SHP77 (cell line): ENCODE measurements at regions not wholly inside any gene's neighbourhood (a gene's known extent, or its start where the extent isn't known, plus 50 kb on each side); places are given as distances from the start of the nearest gene placed in this dataset.
A peak's percentile ranks its signal among the peaks of the same experiment; 100 is the strongest.

Experiments used
- DNase-seq, 2 experiments: peaks; one replicate each; lab custom pipeline; 2025; lab: John Stamatoyannopoulos, UW

DNA sequence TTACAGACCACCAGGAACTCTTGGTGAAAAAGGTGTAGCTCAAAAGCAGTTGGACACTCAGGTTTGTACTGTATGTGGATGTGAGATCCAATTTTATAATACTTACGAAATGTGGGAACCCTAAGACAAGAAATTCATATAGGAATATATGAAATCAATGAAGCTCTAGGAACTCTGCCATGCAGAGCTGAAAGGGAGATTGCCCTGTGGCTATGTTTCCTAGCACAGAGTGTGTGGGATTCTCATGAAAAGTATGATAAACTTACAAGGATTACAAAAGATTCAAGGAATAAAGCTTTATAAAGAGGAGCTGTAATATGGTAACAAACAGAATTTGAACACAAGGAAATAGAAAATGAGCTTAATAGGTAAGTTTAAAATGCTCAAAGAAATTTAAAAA is 205.7 kb upstream of the FAM83B start:
- DNase-seq = no peak

DNA sequence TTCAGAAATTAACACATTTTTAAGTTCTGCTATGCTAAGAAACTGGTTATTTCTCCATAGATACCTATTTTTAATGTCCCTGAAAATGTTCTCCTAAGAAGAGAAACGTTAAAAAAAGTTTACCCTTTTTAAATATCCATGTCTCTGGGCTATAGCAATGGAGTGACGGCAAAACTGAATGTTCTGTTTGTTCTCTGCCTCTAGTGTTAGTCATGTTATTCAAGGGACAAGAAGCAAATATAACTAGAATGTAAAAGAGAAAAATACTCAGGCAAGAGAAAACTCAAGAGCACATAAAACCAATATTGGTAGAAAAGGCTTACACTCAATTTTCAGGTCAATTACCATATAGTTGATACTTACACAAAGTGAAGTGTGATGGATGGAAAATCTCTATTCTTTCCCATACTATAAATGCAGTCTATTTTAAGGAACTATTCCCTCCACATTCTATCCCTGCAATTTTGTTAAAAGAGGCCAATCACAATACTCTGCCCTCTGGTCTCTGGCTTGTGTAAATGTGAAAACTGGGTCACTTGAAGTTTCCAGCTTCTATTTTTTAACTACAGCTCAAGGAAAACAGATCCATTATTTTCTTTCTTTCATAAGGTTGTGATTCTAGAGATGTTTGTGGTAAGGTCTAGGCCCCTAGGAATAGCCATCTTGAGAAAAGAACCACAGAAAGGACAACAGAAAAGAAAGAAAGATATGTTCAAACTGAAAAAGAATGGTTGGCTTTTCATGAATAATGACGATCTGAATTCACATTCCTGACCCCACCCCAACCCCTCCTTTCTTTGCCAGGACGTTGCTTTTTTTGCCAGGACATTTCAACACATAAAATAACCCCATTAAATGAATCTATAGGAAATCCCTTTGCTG is 200.3 kb upstream of the FAM83B start:
- no peak for DNase-seq

DNA sequence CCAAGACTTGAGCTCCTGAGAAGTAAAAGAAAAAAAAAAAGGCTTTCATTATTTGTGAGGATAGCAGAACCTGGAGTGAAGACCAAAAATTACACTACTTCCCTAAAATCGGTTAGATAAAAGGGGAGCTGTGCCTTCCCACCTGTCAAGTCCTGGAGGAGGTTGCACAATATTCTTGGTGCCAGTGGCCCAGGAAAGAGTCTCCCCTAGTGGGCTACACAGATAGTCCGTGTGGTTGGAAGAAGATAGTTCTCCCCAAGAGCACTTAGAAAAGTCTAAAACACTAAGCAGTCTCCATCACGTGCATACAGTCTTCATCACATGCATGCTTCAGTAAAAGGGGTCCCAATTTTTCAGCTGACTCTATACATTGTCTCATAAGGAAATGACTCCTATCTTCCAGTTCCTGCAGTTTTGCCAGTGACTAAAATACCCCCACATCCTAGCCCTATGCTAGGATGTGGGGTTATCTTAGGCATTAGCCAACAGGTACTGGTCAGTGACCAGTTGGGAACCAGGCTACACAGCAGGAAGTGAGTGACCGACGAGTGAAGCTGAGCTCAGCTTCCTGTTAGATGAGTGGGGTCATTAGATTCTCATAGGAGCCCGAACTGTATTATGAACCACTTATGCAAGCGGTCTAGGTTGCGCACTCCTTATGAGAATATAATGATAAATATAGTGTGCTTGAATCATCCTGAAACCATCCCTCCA is 199.5 kb upstream of the FAM83B start:
- no peak for DNase-seq

DNA sequence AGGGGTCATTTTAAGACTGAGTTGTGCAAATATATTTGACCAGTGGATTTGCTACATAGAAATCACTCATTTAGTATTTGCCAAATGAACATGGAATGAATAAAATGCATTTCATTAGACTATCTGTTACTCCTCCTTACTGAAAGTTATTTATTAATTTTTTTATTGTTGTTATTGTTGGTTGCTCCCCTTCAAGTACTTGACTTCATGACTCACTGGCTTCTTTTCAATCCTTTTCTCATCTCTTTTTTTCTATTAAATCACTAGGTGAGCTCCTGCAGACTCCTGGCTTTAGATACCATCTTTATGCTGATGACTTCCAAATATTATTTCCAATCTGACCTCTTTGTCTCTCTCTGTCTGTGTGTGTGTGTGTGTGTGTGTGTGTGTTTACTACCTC is 192.2 kb upstream of the FAM83B start:
- DNase-seq = no peak

DNA sequence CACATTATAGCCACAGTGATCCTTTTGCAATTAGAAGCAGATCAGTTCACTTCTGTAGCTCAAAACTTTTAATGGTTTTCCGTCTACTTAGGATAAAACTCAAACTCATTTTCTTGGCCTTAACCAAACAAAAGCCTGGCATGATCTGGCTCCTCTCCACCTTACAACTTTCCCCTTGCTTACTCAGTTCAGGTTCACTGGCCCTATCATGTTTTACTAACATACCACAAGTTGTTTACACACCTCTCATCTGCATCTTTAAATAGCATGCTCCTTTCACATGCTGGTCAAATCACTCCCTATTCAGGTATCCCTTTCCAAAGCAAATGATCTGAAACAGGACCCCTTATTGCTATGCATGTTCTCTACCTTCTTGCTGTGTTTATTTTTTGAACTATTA is 191.4 kb upstream of the FAM83B start:
- DNase-seq = peak; percentile 5 to 7

DNA sequence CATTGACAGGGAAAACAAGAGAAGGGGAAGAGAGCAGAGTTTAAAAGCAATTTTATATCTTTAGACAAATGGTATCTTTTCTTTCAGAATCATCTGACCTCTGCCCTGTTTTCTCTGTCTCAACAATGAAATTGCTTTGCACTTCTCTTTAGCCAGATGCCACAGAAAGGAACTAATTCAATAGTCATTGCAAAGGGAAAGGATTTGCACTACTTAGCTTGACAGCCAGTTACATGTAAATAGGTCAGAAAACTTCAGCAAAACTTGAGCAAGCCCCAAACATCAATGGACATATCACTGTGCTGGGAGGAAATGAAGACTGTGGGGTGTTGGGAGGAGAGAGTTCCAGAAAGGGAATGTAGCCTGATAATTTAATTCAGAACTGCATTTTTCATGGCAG is 181.3 kb upstream of the FAM83B start:
- no peak for DNase-seq

DNA sequence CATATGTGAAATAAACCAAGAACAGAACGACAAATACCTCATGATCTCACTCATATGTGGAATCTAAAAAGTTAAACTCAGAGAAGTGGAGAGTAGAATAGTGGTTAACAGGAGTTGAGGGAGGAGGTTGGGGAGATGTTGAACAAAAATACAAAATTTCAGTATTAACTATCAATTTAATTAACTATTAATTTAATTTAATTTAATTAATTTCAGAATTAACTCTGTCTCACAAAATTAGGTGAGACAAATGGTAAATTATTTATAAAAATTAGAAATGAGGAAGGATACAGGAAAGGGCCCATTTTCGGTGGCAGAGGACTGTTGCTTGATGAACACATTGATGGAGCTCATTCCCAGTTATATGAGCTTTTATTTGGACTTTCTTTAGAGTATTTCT is 166.0 kb upstream of the FAM83B start:
- DNase-seq = no peak

DNA sequence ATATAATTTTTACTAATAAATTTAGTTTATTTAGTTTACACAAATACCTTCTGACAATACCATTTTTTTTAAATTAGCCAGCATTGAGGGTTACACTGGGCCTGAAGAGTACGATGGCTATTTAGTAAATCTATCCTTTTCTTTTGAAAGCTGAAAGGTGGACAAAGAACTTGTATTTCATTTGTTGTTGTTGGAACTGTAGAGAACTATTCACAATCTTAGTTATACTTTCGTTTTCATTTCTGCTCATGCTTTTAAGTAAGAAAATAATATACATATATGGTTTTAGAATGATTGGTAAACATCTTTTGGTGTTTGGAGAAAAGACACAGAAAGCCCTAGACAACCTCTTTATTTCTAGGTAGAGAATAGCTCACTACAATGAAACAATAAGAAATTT is 165.3 kb upstream of the FAM83B start:
- no peak for DNase-seq

DNA sequence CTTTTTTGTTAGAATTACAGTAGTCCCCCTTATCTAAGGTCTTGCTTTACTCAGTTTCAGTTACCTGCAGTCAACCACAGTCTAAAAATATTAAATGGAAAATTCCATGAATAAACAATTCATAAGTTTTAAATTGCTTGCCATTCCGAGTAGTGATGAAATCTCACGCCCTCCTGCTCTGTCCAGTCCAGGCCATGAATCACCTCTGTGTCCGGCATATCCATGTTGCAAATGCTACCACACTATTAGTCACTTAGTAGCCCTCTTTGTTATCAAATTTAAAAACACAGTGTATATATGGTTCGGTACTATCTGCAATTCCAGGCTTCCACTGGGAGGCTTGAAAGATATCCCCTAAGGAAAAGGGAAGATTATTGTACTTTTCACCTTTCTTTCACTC is 164.6 kb upstream of the FAM83B start:
- DNase-seq = no peak

DNA sequence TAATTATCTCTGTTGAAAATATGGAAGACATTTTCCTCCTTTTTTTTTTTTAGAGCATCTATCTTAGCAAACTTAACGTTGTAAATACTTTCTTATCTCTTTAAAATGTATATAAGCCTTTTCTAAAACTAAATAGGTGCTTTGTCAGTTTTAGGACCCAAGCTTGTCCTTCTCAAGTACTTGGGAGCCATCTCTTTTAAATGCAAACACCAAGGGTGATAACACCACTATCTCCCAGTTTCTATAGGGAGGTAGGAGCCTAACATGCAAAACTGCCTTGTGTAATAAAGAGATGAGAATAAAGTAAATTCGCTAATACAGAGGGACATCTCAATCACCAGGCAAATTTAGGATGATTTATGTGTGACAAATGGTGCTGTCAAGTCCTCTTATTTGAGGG is 157.0 kb upstream of the FAM83B start:
- DNase-seq = no peak

DNA sequence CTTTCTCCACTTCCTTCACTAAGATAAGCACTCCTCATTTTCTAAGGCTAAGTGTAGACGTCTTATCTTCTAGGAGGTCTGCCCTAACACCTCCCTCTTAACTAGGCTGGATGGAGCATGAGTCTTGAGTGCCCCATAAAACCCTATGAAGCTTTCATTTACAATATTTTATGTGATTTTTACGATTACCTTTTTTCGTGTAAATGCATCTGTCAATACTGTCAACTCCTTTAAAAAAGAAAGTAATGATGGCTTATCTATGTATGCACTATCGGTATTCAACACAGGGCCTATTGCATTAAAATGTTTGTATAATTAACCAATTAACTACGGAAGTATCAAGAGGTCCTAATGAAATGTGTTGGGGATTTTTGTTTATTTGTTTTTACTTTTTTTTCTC is 156.0 kb upstream of the FAM83B start:
- no peak for DNase-seq

DNA sequence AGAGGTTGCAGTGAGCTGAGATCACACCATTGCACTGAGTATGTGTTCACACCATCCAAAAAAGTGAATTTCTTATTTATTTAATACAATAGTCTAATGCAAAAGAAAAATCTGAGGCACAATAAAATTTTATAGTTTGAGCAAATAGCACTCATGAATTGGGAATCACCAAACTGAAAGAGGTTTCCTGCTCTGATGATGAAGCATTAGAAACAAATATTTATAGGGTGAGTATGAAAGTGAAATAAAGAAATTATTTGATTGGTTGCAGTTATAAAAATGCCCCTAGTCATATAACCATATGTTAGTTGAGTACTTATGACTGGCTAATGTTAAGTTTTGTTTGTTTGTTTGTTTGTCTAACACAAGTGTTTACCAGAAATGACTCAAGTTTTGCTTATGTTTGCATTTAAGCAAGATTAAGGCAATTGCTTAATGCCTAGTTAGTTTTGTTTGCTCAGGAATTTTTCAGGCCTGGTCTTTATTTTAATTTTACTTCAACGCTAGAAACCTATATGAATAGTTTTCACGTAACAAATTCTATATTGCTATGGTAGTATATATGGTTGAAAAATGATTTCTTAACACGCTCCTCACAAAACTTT is 151.5 kb upstream of the FAM83B start:
- DNase-seq = no peak

DNA sequence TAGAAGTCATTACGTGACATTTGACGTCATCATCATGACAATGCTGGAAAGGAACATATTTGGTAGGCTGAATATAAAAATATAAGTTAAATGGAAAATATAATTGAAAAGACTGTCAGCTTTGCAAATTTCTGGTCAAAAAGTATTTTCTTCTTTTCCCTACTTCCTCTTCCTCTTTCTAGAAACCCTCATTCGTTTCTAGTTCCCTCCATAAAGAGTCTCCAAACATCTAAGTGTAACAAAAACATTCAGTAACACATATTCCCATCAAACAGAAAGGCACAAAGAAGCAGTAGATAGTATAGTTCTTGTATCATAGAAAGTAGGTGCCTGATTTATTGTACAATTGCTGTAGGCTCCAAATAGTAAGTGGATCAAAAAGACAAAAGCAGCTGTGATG is 150.8 kb upstream of the FAM83B start:
- no peak for DNase-seq

DNA sequence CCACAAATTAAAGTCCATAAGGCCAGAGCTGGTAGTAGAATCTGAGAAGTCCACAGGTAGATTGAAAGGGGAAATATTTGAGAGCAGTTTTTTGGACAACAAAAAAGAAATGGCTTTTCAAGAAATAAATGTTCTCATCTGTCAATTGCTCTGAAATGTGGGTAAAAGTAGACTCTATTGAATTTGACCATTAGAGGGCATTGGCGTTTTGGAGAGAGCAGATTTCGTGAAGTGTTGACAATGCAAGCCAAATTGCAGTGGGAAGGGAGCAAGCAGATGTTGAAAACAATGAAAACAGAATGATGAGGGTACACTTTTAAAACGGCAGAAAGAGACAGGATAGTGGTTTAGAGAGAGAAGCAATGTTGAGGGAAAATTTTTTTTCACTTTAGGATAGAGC is 149.1 kb upstream of the FAM83B start:
- no peak for DNase-seq

DNA sequence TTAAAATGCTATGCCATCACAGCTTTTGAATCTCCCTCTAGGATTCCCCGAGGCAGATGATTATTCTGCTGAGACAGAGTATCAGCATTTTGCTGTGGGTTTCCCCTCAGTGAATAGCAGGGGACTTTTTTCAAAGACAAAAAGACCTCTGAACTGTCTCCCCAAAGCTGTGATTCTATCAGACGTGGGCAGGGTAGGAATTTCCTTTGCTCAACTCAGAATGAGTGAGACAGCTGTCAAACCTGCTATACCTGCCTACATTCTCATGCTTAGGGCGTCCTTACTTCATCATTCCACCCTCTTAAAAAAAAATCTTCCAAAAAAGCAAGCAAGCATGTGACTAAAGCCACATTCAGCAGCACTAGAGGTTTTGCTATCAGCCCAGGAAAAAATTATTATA is 147.6 kb upstream of the FAM83B start:
- DNase-seq = no peak

DNA sequence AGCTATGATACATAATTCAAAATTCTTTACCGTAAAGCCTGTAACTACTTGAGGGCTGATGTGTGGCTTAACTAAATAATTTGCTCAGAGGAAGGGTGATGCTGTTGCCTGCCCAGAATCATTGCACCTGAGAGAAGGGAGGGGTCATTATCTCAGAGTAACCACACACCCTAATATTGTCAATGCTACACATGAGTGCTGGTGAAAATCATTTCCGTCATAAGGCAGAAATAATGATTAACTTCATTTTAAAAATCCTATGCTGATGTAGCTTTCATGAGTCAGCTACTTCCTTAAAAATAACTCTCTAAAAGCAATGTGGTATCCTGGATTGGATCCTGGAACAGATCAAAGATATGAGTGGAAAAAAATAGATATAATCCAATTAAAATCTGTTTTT is 146.4 kb upstream of the FAM83B start:
- no peak for DNase-seq

DNA sequence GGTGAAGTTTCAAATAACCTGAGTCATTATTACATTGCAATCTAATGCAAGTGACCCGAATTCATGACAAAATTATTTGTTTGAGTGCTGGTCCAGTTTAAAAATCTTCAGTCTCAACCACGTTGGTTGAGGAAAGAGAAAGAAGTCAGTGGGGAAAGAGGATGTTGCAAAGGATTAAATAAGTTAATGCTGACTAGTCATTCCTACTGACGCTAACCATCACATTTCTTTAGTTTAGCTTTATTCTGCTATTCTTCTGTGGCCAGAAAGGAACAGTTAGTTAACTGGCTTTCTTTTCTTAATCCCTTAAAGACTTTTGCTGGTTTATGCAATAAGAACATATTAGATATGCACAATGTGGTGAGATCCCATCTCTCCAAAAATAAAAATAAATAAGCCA is 143.8 kb upstream of the FAM83B start:
- DNase-seq = no peak

DNA sequence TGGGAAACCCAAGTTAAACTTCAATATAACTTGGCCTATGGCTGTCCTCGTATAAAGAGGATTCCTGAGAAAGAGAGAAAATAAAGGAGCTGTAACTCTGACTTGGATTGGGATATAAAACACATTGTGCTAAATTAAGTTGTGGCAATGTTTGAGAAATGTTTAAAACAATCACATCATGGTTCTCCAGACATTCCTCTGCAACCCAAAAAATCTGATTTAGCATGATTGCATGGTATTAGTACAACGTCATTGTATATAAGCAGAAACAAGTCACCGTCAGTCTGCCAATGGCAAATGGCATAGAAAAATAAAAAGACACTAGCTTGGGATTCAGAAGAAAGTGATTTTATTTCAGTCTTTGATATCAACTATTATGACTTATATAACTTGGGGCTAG is 140.2 kb upstream of the FAM83B start:
- DNase-seq = no peak

DNA sequence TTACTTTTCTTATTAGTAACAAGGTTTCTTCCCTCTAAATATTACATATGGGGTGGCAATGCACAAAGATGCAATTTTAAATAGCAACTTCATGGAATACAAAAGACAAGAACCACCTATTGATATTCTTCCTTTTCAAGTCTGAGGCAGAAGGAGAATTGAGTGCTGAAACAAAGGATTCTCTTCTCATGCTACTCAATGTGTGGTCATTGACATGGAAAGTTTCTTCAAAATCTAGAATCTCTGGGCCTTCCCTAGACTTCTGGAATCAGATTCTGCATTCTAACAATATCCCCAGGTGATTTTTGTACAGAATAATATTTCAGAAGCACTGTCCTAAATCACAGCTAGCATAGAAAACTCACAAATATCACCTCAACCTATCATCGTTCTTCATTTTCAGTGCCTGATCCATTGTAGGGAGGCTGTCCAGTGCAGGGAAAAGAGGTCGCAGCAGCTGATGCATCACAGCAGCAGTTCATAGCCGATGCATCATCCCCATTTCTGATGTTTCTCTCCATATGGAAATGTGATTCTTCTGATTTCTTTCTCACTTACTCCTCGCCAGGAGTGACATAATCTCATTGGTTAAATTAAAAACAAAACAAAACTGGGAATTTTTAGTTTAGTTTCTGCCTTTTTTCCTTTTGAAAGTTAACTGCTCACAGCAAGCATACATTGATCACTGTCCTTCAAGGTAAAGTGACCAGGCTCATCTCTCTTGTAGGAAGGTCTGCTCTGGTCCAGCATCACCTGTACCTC is 139.5 kb upstream of the FAM83B start:
- no peak for DNase-seq

DNA sequence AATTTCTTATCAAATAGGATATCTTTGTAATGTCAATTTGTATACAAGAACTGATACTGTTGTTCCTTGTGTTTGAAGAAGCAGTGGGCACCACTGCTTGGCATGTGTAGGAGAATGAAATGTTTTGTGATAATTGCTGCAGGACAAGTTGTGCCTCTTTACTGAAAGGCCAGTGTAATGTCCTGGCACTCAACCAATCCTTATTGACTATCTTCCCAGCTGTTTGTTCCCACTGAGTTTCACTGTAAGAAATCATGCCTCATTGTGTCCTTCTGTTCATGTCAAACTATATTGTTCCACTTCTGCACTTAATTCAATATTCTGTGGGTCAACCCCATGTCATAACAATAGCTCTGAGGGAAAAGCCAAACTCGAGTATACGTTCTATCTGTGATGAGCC is 136.1 kb upstream of the FAM83B start:
- DNase-seq = no peak

DNA sequence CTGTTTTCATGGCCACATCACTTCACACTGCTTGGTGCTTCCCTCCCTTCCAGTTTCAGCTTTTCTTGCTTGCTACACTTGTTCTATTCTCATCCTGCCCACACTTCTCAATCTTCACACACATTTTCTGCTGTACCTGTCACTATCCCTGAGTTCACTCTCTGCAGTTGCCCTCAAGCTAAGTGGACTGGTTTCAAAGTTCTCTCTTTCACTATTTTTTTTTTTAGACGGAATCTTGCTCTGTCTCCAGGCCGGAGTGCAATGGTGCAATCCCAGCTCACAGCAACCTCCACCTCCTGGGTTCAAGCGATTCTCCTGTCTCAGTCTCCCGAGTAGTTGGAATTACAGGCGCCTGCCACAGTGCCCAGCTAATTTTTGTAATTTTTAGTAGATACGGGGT is 130.6 kb upstream of the FAM83B start:
- DNase-seq = no peak

DNA sequence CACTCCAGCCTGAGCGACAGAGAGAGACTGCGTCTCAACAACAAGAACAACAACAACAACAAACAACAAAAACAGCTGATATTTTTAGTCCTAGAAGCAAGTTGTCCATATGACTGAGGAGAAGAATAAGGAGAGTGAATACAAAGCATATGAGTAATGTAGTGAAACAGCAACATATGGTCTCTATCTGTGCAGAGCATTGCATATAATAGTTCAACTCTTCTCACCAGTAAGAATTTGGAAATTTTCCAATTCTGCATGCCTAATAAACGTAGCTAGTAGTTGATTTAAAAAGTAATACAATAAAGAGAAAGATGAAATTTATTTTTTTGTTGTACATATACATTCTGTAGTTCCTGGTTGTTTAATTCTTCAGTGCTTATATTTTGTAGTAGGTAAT is 129.7 kb upstream of the FAM83B start:
- no peak for DNase-seq
